ENCODE measurements at regions not wholly inside any gene's neighbourhood (a gene's known extent, or its start where the extent isn't known, plus 50 kb on each side); places are given as distances from the start of the nearest gene placed in this dataset.

- no peak for TF ChIP-seq CTCF (IDR thresholded peaks at IDR 0.05; ENCODE audit: insufficient read depth, low read length, poor library complexity, severe bottlenecking)
- no peak for TF ChIP-seq EZH2phosphoT487 (conservative IDR thresholded peaks at IDR 0.05; ENCODE audit: low read length)
These were observed 51.6 kb upstream of the ADRA2C start for GRCh38 chr4:3714642-3715001.

Measured in SU-DHL-6 (cell line).